Suppressor macrophage (primary cell): ENCODE measurements at regions not wholly inside any gene's neighbourhood (a gene's known extent, or its start where the extent isn't known, plus 50 kb on each side); places are given as distances from the start of the nearest gene placed in this dataset.

Source experiments
- DNase-seq, 4 experiments: peaks; one replicate each; pipeline ENCODE4 v3.0.0-alpha.2; 2020 to 2022

DNA sequence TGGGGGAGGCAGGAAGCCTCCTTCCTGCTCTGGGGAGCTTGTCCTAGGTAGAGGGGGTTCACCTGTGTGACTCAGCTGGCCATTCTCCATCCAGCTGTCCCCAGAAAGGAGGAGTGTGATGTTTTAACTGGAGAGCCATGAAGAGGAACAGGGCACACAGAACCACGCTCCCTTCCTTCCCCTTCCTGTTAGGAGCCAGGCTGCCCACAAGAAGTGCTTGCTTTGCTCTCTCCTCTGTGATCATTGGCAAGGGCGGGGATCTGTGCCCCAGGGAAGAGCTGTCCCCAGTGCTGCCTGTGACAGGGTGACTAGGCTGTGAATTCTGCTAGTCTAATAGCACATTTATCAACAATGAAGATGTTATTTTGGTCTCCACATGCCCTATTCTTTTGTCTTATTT lies 169.6 kb upstream of the GATB start:
- peak; percentile 38 to 79 (median 61) for DNase-seq

DNA sequence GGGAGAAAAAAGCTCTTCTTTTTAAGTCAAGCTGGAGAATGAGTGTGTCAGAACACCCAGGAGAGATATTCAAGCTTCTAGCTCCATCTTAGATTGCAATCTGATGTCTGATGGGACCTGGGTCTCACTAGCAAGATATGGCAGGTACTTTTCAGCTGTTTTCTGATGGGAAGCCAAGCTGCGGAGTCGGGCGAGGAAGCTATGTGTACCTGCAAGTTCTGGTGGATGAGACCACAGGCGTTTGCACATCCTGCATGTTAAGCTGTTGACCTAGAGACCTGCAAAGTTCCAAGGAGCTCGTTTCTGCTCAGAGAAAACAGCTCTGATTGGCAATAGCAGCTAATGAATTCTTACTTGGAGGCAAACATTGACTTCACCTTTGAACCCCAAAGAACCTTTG lies 167.3 kb upstream of the GATB start:
- DNase-seq = no peak

DNA sequence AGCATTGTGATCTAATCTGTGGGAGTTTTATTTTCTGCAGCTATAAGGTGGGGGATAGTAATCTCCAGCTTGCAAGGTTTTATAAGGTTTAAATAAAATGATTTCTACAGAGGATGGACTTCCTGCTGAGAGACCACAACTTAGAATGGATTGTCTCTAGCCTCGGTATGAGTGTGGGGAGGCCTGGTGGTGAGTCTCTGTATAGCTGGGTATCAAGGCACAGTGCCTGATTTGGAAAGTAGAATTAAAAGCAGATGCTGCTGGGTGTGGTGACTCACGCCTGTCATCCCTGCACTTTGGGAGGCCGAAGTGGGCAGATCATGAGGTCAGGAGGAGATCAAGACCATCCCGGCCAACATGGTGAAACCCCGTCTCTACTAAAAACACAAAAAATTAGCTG lies 162.0 kb upstream of the GATB start:
- DNase-seq = no peak

DNA sequence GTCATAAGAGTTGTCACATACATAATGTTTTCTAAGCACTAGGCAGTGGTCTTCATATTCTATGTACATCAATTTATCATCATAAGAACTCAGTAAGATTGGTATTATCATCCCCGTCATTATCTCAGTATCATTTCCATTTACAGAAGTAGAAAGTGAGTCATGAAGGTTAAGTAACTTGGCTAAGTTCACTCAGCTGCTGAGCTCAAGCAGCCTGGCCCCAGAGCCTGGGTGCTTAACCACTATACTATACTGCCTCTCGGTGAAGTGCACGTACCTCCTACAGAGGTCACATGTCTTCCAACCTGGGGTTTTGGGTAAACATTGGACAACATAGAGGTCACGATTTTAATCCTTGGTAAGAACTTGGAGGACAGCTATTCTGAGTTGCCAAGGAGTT lies 161.5 kb upstream of the GATB start:
- DNase-seq = peak in 2 of 4 experiments; percentile 44 to 50

DNA sequence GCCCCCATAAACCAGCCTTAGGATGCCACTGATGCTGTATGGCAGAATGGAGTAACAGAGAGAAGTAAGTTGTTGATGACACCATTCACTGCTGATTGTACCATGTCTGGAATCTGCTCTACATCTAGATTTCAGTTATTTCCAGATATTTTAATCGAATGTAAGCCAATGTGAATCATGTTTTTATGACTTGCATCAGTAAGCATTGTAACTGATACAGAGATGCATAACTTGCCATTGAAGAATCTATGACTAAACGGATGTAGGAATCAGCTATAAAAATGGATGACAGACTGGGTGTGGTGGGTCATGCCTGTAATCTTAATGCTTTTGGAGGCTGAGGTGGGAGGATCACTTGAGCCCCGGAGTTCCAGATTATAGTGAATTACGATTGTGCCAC lies 161.0 kb upstream of the GATB start:
- no peak for DNase-seq

DNA sequence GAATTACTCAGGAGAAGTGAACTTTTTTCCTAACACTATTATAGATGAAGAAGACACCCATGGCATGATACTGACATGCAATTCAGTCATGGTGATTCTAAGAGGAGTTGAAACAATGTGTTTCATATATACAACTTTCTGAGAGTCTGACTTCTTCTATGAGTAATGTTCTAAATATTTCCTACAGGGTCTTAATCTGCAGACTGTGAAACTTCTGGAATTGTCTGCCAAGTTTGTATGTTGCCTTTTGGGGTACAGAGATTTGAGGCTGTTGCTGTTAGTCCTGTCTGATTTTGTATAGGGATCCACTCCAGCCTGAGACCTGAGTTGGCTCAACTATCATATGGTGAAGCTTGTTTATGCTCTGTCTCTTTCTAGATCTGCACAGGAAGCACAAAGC lies 160.6 kb upstream of the GATB start:
- no peak for DNase-seq

DNA sequence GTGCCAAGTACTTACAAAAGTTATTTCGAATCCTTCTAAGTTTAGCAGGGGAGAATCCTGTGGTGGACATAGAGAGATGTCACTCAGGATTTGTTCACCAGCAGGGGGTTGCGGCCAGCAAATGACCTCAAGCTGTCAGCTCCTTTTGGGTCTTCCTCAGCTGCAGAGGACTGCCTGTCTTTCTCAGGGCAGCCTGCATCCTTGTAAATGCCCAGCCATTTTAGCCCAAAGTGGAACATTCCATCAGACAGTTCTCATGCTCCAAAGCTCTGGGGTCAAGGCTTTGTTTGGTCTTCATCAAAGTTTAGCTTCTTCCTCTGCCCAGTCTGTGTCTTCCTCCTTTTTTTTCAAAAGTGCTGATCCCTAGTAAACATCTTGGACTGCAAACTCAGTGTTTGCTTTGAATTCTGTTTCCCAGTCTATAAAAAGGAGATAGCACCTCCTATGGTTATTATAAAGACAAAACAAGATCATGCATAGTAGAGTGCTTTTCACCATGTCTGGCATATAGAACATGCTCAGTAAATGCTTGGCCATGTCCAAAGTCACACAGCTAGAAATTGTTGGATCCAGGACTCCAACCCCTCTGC lies 156.4 kb upstream of the GATB start:
- DNase-seq = peak in 3 of 4 experiments; percentile 17 to 57 (median 38)

DNA sequence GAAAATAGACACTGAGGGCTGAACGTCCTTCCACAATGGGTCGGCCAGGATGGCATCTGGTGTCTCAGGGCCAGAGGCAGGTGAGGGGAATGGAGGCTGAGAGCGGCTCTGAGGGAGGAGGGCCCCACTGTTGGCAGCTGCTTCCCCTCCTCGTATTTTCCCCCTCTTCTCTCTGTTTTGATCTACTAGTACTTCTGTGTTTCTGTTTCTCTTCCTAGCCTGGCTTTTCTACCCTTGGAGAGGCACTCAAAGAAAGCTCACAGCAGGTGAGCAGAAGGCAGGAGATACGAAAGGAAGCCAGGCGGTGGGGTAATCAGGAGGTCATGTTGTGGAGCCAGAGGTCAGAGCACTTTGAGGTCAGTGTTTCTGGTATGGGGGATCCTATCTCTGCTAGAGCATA lies 151.8 kb upstream of the GATB start:
- no peak for DNase-seq

DNA sequence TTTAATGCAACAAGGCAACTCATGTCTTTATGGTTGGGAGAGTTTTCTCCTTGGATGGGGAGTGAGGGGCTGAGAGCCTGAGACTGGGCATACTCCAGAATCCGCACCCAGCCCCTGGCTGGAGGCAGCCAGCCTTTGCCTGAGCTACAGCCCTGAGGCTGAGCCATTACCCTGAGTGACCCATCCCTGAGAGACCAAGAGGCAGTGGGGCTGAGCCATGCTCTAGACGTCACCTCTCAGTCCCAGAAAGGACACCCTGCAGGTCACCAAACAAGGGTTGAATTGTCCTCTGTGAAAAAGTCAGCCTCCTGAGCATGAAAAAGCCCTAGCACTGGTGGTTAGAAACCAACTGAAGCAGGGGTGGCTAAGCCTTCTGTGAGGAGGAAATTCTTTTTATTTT lies 151.2 kb upstream of the GATB start:
- no peak for DNase-seq

DNA sequence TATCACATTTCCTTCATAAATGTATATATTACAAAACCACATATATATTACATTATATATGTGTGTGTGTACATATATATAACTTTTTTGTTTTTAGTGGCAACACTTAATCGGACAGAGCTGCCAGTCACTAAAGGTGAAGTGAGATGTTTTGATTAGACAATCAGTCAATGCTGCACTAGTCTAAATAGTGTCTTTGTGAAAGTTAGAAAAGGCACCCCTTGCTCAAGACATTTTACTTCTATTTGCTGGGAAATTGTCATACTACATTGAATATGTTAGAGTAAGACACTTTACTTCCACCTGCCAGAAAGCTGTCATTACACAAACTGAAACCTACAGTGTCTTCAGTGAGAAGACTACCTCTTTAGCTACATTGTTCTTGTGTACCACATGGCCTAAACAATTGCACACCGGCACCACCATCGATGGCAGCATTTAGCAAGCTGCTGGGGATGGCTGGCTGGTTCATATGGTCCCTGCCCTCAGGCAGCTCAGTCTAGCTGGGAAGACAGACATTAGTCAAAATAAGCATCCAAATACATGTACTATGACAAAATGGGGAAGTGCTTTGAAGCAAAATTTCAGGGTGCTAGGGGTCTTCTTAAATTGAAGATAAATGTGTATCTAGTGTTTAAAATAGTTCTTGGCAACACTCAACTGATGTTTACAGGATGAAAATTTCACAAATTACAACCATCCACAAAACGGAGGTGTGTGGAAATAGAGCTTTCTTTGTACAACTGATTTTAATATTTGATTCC lies 148.1 kb upstream of the GATB start:
- no peak for DNase-seq

DNA sequence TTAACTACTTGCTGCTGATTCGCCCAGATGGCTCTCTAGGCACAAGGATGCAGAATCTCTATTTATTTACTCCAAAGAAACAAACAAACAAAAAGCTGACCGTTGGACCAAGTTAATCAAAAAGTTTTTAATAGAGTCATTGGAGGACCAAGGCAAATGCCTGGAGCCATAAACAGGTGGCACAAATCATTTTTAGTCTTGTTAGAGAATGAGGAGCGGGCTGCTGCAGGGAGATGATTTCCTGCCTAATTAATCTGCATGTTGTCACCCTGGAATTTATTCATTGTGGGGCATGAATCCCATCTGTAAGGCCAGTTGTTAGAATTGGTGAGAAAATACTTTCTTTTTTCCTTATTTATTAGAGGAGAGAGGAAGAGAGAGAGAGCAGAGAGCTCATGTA lies 147.4 kb upstream of the GATB start:
- DNase-seq = no peak

DNA sequence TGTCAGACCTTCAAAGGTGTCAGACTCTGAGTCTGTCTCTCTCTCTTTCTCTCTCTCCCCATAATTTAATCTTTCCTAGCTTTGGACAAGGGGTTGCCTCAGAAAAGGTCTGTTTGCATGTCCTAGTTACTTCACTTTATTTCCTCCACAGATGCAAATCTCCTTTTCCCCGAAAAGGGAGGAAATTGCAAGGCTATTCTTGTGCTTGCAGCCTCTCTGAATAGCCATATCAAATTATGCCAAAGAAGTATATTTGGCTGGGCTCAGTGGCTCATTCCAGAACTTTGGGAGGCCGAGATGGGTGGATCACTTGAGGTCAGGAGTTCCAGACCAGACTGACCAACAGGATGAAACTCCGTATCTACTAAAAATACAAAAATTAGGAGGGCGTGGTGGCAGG lies 145.6 kb upstream of the GATB start:
- DNase-seq = no peak

DNA sequence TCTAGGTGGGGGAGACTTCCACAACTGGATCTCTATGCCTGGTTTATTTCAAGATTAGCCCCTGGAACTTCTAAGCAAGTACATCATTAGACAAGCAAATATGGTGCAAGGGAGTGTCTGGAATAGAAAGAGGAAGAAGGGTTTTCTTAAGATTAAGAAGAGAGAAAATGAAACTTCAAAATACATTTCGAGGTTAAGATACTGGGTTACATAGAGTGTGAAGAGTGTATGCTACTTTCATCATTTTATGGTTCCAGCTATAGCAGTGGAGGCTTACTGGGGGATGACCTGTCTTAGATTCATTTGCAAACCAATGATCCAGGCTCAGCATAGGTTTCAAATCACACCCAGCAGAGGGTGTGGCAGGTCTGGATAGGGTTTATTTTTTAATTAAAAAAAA lies 144.4 kb upstream of the GATB start:
- DNase-seq = peak in 2 of 4 experiments; percentile 7 to 39

DNA sequence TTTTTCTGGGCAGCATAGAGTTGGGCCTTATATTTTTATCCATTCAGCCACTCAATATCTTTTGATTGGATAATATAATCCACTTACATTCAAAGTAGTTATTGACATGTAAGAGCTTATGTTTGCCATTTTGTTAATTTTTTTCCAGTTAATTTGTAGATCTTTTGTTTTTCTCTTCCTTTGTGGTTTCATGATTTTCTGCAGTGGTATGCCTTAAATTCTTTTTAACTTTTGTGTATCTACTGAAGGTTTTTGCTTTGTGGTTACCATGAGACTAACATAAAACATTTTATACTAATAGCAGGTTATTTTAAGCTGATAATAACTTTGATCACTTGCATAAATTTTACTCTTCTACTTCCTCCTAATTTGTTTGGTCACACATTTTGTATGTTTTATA lies 140.8 kb upstream of the GATB start:
- no peak for DNase-seq

DNA sequence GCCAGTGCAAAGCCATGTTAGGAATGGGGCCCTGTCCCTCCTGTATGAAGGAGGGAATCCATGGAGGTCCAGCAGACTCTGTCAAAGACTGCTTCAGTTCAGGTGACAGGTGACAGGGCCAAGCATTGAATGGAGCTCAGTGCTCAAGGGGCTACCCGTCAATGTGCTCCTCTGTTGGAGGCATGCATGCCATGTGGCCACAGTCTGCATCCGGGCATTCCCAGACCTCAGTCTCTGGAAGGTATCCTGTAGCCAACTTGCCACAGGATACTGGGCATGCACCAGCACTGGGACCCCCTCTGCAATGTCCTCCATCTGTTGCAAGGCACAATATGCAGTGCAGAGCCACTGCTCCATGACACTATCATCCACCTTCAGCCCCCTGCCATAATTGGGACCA lies 136.1 kb upstream of the GATB start:
- DNase-seq = no peak

DNA sequence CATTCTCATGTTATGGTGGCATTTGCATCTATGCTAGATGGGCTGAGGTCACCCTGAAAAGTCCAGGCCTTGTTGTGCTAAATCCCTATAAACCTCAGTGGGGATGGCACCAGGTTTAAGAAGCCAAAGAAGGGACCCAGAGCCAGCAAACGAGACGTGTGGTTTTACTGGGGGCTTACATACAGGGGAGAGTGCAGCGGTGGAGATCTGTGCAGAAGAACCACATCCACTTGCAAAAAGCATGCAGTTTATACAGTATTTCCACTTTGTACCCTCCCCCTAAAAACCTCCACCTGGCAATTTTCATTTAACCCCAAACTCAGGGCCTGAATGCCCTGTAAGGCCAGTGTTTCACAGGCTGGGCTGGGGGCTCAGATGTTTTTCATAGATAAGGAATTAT lies 134.9 kb upstream of the GATB start:
- no peak for DNase-seq

DNA sequence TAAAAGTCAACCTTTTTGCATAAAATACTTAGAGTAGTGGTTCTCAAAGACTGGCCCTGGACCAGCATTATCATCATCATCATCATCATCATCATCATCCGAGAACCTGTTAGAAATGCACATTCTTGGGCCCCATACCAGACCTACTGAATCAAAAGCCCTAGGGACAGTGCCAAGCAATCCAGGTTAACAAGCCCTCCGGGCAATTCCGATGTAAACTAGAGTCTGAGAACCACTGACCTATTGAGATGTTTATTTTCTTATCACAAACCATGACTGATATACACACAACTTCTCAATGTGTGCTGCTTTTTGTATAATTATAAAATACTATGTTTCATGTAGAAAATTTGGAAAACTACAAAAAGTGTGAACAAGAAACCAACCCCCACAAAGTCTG lies 133.4 kb upstream of the GATB start:
- no peak for DNase-seq

DNA sequence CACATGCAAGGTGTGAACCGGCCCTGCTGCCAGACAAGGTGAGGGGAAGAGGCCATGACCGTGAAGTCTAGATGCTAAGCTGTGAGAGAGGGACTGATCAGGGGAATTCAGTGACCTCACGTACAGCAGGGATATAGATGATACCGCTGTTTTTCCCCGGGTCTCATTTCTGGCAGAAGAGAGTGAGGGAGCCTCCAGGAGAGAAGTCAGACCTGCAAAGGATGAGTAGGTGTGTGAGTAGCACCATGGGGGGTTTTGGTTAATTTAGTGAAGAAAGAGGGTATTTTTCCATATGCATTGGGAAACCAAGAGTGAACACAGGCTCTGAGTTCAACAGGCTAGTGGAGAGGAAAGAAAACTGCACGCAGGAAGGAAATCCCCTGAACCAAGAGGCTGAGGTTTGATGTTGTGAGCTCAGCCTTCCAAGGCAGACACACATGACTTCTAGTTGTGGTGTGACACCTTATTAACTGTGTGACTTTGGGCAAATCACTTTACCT lies 127.6 kb upstream of the GATB start:
- DNase-seq = no peak

DNA sequence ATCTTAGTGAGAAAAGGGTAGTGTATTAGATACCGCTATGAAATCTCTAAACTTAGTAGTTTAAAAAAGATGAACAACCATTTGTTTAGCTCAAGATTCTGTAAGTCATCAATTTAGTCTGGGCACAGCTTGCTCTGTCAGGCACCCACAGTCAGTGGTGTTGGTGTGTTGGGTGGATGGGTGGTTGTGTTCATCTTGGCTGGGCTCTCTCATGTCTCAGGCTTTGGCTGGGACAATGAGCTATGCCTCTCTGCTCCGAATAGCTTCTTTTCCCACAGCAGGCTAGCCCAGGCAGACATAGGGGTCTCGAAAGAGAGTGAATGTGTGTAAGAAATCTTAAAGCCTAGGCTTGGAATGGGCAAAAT lies 127.0 kb upstream of the GATB start:
- DNase-seq = no peak

DNA sequence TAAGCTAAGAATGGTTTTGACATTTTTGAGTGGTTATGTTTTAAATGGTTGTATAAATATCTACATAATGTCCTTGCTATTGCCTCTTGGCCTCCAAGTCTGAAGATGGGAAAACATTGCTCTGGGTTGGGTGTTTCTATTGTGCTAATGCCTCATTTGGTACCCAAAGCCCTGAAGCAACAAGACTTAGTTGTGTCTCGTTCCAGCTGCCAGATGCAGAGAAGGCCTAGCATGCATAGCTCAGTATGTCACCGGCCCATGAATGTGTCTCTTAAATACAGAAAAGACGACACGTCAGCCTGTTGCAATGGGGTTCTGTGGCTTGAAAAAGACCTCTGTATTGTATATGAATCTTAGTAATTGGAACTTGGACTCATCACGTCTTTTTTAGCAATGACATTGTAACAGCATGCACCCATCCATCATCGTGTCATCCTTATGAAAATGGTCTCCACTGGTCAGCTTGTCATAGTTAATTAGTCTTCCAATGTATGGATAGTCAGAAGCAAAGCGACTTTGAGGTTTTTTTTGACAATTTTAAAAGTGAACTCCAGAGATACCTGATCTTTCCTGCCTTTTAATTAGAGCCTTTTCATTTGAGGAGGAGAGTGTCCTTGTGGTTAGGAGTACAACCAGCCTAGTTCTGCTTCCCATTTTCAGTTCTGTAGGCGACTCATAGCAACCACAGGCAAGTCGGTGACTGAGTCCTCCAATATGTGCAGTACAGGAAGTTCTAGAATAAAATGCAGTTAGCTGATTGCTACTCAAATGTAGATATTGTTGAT lies 126.4 kb upstream of the GATB start:
- DNase-seq = peak; percentile 65 to 85 (median 78)

DNA sequence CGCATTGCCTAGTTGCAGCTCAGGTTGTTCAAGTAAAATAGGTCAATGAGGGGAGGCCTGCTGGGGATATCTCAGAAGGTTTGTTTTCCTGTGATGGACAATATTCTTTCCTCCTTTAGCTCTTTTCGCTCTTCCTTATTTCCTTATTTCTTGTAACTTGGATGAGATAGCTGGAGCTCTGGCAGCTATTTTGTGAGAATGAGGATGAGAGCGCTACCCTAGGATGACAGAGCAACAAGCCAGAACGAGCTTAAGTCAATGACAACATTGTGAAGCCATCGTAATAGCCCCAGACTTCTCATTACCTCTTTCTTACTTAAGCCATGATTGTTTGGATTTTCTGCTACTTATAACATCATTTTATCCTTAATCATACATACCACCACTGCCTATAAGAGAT lies 124.3 kb upstream of the GATB start:
- DNase-seq = no peak

DNA sequence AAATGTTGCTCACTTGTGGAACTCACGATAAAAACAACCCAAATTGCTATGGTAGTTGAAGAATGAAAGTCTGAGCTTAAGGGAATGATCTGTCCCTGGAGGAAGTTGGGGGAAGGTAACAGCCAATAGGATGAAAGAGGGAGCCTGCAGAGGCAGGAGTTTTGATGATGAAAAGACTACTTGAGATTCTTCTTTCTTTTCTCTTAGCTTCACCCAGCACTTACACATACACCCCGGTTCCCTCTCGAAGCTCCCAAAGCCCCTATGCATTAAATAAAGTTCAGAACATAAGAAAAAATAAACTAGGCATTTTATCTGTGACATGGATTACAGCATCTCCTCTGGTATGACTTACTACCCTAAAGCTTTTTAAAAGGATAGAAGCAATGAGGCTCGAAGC lies 122.9 kb upstream of the GATB start:
- no peak for DNase-seq

DNA sequence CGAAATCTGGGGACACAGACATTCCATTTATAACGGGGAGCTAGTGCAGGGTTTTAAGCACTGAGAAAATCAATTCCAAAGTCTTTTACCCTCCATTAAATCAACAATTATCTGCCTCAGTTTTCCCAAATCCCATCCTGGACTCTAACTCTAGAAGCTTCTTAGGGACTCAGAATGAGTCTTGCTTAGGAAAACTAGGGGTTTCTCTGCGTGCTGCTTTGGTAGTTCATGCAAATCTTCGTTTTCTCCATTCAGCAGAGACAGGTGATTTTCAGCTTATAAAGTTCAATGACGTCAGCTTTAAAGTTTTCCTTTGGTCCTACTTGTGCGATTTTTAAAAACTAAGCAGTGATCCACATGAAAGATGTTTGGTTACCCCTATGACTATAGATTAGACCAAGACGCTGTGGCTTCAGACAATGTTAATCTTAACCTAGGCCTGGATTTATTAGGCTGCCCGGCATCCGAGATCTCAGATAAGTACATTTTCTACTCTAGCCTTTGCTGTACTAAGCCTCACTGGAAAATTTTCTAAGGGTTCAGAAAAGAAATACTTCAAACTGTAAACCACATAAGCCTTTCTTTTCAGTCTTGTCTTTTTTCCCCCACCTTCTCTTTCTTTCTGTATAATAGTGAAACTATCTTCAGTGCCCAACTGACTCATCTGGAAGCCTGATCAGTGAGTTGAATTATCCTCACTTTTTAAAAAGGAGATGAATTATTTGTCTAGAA lies 121.4 kb upstream of the GATB start:
- no peak for DNase-seq
